ENCODE measurements at regions not wholly inside any gene's neighbourhood (a gene's known extent, or its start where the extent isn't known, plus 50 kb on each side); places are given as distances from the start of the nearest gene placed in this dataset.
A peak's percentile ranks its signal among the peaks of the same experiment; 100 is the strongest.
"Not testable (repeated sequence)": the region's sequence is repeated elsewhere in the genome, so short reads cannot be mapped to it uniquely, and the experiment has no call there.

- not testable (repeated sequence) for DNase-seq
Measured at GRCh38 chr9:104195142-104195541, 101.0 kb downstream of the SMC2 start.

GRCh38 chr9:104200456-104200994 is 106.4 kb downstream of the SMC2 start:
- DNase-seq: no peak

GRCh38 chr9:104206766-104207165 is 112.7 kb downstream of the SMC2 start:
- no peak for DNase-seq

- DNase-seq: no peak
Measured at GRCh38 chr9:104209387-104209786, 115.3 kb downstream of the SMC2 start.

GRCh38 chr9:104227108-104227507 is 133.0 kb downstream of the SMC2 start:
- no peak for DNase-seq

- DNase-seq: no peak
Measured at GRCh38 chr9:104232781-104233341, 138.8 kb downstream of the SMC2 start.

- DNase-seq: no peak
Measured at GRCh38 chr9:104233366-104233765, 139.3 kb downstream of the SMC2 start.

- peak; percentile 1 for DNase-seq
Measured at GRCh38 chr9:104234632-104235337, 140.7 kb downstream of the SMC2 start.

GRCh38 chr9:104235347-104236120 is 141.4 kb downstream of the SMC2 start:
- not testable (repeated sequence) for DNase-seq

GRCh38 chr9:104238668-104239067 is 144.6 kb downstream of the SMC2 start:
- DNase-seq: no peak

- no peak for DNase-seq
Measured at GRCh38 chr9:104240890-104241289, 146.8 kb downstream of the SMC2 start.

- no peak for DNase-seq
Measured at GRCh38 chr9:104245925-104246324, 151.8 kb downstream of the SMC2 start.

GRCh38 chr9:104247899-104248460 is 153.9 kb downstream of the SMC2 start:
- DNase-seq: no peak

GRCh38 chr9:104256031-104256695 is 162.1 kb downstream of the SMC2 start:
- no peak for DNase-seq

- no peak for DNase-seq
Measured at GRCh38 chr9:104256696-104257062, 162.6 kb downstream of the SMC2 start.

GRCh38 chr9:104258296-104259011 is 164.3 kb downstream of the SMC2 start:
- no peak for DNase-seq

GRCh38 chr9:104260004-104260403 is 165.9 kb downstream of the SMC2 start:
- DNase-seq: no peak

- no peak for DNase-seq
Measured at GRCh38 chr9:104263942-104264341, 169.8 kb downstream of the SMC2 start.

GRCh38 chr9:104264431-104264830 is 170.3 kb downstream of the SMC2 start:
- no peak for DNase-seq

GRCh38 chr9:104269374-104269773 is 175.3 kb downstream of the SMC2 start:
- no peak for DNase-seq

GRCh38 chr9:104269996-104270963 is 176.2 kb downstream of the SMC2 start:
- DNase-seq: no peak

All from stimulated activated CD4-positive, alpha-beta T cell treated with anti-CD3 and anti-CD28 coated beads, Interleukin-4, amount 100 ng/mL, for 1 hour (primary cell).